ENCODE measurements at regions not wholly inside any gene's neighbourhood (a gene's known extent, or its start where the extent isn't known, plus 50 kb on each side); places are given as distances from the start of the nearest gene placed in this dataset.
"Not testable (repeated sequence)": the region's sequence is repeated elsewhere in the genome, so short reads cannot be mapped to it uniquely, and the experiment has no call there.

DNA sequence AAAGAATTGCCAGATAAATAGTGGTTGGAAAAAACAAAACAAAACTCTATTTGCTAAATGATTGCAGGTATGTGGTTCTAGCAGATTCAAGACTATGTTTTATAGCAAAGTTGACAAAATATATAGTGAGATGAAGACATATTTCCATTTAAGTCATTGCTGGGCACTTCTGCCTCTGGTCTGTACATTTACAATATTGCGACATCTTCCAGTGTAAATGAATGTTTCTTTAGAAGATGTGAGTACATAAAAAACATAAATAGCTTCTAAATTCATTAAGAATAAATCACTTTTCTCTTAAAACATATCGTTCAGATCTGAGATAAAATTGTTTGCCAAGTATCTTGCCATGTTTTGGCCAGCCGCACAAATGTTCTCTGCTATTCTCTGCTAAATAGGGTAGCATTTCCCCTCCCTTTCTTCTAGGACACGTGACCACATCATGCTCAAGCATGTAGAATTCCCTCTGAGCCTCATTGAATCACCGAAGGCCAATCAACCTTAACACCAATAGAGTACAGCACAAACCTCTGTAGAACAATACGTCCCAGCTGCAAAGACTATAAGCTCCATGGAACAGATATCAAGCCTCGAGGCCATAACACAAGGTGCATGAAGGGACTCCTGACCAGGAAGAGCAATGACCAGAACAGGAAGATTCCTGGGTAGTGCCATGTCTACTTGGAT lies 1173.3 kb downstream of the GATA3 start:
- no peak for DNase-seq (ENCODE audit: low spot score)

GRCh38 chr10:9228771-9229170 lies 1174.3 kb downstream of the GATA3 start:
- DNase-seq (ENCODE audit: low spot score) = no peak

- no peak for DNase-seq (ENCODE audit: low spot score)
Observed at GRCh38 chr10:9229702-9230244, 1175.3 kb downstream of the GATA3 start.

- no peak for DNase-seq (ENCODE audit: low spot score)
Observed at GRCh38 chr10:9230625-9231024, 1176.1 kb downstream of the GATA3 start.

- no peak for DNase-seq (ENCODE audit: low spot score)
Observed at GRCh38 chr10:9234191-9234590, 1179.7 kb downstream of the GATA3 start.

DNA sequence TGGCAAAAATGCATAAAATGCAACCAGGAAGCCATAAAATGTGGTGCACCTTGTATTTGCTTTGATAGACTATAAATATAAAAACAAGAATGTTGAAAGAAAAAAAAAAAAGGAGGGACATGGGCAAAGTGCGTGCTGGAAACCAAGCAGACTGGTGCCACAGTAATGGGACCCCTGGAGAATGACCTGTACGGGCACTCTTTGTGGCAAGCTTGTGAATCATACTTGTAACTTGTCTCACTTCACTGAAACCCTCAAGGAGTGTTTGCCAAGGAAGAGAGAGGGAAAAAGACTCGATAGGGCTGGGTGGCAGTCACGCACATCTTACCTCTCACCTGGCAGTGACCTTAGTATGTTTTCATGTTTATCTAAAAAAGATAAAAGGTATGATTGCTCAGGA lies 1183.6 kb downstream of the GATA3 start:
- no peak for DNase-seq (ENCODE audit: low spot score)

- no peak for DNase-seq (ENCODE audit: low spot score)
Observed at GRCh38 chr10:9239298-9239697, 1184.8 kb downstream of the GATA3 start.

DNA sequence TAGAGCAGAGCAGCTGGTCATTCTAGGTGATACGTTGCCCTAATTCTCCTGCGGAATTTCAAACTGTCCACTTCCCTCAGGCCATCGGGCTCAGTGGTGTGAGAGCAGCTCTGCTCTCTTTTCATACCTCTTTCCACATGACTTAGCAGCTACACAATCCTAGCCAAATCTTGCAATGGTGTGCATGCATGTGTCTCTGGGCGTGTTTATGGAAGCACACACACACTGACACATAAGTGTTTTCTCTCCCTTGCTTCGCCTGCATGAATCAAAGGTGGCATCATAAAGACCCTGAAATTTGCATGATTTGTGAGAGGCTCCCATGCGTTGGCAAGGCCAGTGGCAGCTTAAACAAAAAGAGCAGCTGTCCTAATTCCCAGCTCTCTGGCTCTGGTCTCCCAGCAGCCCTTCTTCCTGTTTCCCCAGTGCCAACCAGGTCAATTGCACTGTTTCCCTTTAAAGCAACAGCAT lies 1189.5 kb downstream of the GATA3 start:
- no peak for DNase-seq (ENCODE audit: low spot score)

- DNase-seq (ENCODE audit: low spot score) = no peak
Observed at GRCh38 chr10:9244864-9245263, 1190.4 kb downstream of the GATA3 start.

DNA sequence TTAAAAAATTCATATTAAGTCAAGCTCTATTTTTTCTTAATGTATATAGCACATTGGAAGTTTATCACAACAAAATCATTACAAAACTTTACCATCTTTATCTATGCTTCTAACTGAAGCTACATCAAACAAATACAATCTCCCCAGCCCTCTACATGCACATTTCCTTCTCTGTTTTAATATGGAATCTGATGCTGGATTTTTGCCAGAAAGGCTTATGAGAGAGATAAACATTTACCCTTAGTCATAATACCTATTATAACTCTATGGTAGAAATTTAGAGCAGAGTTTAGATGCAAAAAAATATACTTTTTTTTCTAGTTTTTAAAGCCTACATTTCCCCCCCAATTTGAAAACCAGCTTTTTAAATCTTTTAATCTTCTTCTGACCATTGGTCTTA lies 1198.6 kb downstream of the GATA3 start:
- DNase-seq (ENCODE audit: low spot score) = no peak

DNA sequence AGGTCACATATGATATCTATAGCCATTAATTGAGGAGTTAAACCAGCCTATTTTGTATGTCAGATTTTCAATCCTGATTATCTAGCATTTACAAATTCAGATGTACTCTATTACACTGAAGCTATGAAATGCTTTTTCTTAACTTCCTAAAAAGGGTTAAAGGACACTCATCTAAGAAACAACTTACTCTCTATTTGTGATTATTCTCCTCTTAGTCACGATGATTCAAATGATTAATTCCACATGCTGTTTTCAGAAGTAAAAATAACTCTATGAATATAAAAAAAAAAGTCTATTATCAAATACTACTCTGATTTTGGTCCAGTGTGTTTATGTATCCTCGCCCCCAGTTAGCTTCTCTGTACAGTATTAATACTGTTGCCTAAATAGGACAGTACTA lies 1199.9 kb downstream of the GATA3 start:
- DNase-seq (ENCODE audit: low spot score) = no peak

GRCh38 chr10:9260690-9261089 lies 1206.2 kb downstream of the GATA3 start:
- DNase-seq (ENCODE audit: low spot score) = no peak

- no peak for DNase-seq (ENCODE audit: low spot score)
Observed at GRCh38 chr10:9262770-9263169, 1208.3 kb downstream of the GATA3 start.

DNA sequence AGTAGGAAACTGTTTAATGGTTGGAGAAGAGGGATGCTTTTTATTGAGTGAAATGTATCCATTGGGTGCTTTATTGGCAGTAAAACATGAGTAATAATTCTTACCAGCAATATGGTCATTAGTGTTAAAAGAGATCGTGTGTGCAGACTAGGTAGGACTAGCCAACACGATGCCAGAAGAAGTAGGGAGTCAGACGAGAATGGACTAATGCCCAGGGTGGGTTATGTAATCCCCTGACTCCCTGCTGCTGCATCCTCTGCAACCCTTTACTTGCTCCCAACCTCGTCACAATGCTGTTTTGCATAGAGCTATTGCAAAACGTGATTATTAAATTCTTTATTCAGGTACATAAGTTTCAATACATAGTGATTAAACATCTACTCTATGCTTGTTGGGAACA lies 1213.7 kb downstream of the GATA3 start:
- DNase-seq (ENCODE audit: low spot score) = no peak

DNA sequence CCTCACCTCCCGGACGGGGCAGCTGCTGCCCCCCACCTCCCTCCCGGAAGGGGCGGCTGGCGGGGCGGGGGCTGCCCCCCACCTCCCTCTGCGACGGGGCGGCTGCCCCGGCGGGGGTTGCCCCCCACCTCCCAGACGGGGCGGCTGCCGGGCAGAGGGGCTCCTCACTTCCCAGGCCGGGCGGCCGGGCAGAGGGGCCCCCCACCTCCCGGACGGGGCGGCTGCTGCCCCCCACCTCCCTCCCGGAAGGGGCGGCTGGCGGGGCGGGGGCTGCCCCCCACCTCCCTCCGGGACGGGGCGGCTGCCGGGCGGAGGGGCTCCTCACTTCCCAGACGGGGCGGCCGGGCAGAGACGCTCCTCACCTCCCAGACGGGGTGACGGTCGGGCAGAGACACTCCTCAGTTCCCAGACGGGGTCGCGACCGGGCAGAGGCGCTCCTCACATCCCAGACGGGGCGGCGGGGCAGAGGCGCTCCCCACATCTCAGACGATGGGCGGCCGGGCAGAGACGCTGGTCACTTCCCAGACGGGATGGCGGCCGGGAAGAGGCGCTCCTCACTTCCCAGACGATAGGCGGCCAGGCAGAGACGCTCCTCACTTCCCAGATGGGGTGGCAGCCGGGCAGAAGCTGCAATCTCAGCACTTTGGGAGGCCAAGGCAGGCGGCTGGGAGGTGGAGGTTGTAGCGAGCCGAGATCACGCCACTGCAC lies 1218.8 kb downstream of the GATA3 start:
- DNase-seq (ENCODE audit: low spot score) = not testable (repeated sequence)

DNA sequence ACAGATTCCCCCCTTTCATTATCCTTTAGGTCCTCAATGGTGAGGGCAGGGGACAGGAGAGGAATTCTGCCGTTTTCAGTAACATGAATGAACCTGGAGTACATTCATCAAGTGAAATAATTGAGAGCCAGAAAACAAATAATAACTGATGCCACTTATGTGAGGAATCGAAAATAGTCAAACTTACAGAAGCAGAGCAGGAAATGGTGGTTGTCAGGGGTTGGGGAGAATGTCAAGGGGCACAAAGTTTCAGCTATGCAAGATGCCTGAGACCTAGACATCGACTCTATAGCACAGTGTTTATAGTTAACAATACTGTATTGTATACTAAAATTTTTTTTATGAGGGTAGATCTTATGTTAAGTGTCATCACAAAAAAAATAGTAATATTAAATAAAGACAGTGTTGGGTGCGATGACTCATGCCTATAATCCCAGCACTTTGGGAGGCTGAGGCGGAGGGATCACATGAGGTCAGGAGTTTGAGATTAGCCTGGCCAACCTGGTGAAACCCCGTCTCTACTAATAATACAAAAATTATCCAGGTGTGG lies 1219.8 kb downstream of the GATA3 start:
- DNase-seq (ENCODE audit: low spot score) = no peak

GRCh38 chr10:9275861-9276260 lies 1221.4 kb downstream of the GATA3 start:
- DNase-seq (ENCODE audit: low spot score) = no peak

DNA sequence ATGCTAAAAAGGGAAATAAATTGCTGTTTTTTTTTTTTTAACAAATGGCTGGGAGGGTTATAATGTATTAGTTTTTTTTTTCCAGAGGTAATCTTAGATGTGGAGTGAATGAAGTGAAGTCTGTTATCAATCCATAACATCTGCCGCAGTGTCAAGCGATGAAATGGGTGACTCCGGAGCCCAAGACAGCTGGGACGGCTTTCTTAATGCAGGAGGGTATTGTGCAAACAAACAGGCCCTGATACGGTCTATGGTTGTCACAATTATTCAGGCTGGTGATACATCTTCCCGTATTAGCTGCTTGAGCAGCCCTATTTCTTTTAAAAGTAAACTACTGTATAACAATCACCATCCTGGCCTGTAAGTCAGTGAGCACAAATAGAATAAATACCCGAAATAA lies 1231.2 kb downstream of the GATA3 start:
- no peak for DNase-seq (ENCODE audit: low spot score)

GRCh38 chr10:9289811-9290210 lies 1235.3 kb downstream of the GATA3 start:
- no peak for DNase-seq (ENCODE audit: low spot score)

- DNase-seq (ENCODE audit: low spot score) = no peak
Observed at GRCh38 chr10:9291081-9291480, 1236.6 kb downstream of the GATA3 start.

DNA sequence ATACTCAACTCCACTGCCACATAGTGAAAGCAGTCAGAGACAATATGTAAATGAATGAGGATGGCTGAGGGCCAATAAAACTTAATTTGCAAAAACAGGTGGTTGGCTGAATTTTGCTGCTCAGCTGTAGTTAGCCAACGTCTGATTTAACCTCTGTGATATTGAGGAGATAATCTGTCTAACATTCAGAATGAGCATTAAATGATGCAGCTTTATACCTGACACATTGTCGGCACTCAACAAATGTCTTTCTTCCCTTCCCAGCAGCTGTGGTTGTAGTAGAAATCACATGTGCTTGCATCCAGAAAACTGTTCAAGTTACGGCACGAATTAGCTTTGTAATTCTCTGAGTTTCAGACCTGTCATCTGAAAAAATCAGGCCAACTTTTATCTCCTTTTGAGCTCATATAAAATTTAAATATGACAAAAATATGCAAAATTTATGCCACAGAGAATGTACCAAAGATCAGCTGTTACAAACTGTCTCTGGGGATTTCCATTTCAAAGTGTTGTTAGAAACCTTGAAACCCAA lies 1239.7 kb downstream of the GATA3 start:
- DNase-seq (ENCODE audit: low spot score) = no peak

- DNase-seq (ENCODE audit: low spot score) = no peak
Observed at GRCh38 chr10:9294865-9295264, 1240.4 kb downstream of the GATA3 start.

GRCh38 chr10:9296190-9296589 lies 1241.7 kb downstream of the GATA3 start:
- no peak for DNase-seq (ENCODE audit: low spot score)

Measured in HuH-7 (cell line).